Effector memory CD4-positive, alpha-beta T cell (primary cell): ENCODE measurements at regions not wholly inside any gene's neighbourhood (a gene's known extent, or its start where the extent isn't known, plus 50 kb on each side); places are given as distances from the start of the nearest gene placed in this dataset.

Experiments
- DNase-seq, 3 donors: peaks; one replicate each; pipeline ENCODE4 v3.0.0-alpha.2; 2020
- H3K27ac ChIP-seq: 2 replicates; pipeline ENCODE4 v1.7.0; 2013; ENCODE audit warnings: mild to moderate bottlenecking, low read length, moderate library complexity; ENCODE audit not compliant: insufficient read depth, poor library complexity, severe bottlenecking
- H3K27me3 ChIP-seq: replicated peaks from 2 replicates; pipeline ENCODE4 v1.7.0; 2013; ENCODE audit warnings: mild to moderate bottlenecking, low read length; ENCODE audit not compliant: insufficient read depth, control insufficient read depth, poor library complexity, severe bottlenecking
- H3K36me3 ChIP-seq: 2 replicates; pipeline ENCODE4 v1.7.0; 2013; ENCODE audit warnings: mild to moderate bottlenecking, low read length, moderate library complexity; ENCODE audit not compliant: control insufficient read depth, insufficient read depth
- H3K4me1 ChIP-seq: 2 replicates; pipeline ENCODE4 v1.7.0; 2013; ENCODE audit warnings: low read length, mild to moderate bottlenecking; ENCODE audit not compliant: control insufficient read depth, insufficient read depth, poor library complexity, severe bottlenecking
- H3K4me3 ChIP-seq: 2 replicates; pipeline ENCODE4 v1.7.0; 2013; ENCODE audit warnings: low read length, low read depth, mild to moderate bottlenecking; ENCODE audit not compliant: insufficient read depth, poor library complexity, severe bottlenecking
- H3K9me3 ChIP-seq: 2 replicates; pipeline ENCODE4 v1.7.0; 2013; ENCODE audit warnings: mild to moderate bottlenecking, low read length, moderate library complexity; ENCODE audit not compliant: control insufficient read depth

DNA sequence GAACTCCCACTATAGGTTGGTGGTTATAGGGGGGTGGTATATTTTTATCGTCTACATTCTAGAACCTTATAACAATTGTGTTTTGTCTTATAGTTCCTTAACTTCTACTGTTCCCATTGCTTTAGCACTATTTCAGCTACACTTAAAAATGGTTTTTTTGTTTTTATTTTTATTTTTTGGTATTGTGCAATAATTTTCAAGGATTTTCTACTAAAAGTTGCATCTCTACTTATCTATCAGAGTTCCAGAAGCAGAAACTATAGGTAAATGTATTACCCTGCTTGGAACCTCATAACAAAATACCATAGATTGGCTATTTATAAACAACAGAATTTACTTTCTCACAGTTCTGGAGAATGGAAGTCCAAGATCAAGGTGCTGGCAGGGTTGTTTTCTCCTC lies 981.6 kb upstream of the CNTNAP5 start:
- Histone ChIP-seq H3K4me1 (no peaks in the 10 kb centered on the region), H3K27me3 (no peaks in the 10 kb centered on the region), H3K4me3 (no peak overlapping the region), H3K27ac (no peak overlapping the region), H3K9me3 (peaks cover 5% of the 10 kb centered on the region), H3K36me3 (no peaks in the 10 kb centered on the region)
- no peak for DNase-seq

DNA sequence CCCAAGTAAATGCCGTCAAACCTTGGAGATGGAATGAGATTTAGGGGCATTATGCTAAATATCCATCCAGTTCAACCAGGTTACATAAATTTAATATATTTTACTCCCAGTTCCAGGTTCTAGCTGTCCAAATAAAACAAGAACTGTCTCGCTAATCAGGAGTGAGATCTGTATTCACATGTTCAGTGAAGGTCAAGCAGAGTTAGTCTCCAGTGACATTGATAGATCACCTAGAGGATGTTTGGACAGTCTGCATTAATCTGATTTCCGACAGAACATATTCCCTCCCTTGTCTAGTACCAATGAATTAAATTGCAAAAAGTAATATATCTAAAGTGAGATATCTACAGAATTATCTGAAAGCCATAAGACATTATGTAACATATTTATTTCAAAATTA lies 979.4 kb upstream of the CNTNAP5 start:
- Histone ChIP-seq H3K36me3 (no peaks in the 10 kb centered on the region), H3K27me3 (no peaks in the 10 kb centered on the region), H3K27ac (no peak overlapping the region), H3K4me1 (no peaks in the 10 kb centered on the region), H3K9me3 (peaks cover 5% of the 10 kb centered on the region), H3K4me3 (no peak overlapping the region)
- no peak for DNase-seq

- DNase-seq: no peak
- no peaks in the 10 kb centered on the region for H3K36me3 ChIP-seq
- H3K9me3 ChIP-seq: peaks cover 5% of the 10 kb centered on the region
- no peaks in the 10 kb centered on the region for H3K4me1 ChIP-seq
- no peaks in the 10 kb centered on the region for H3K27me3 ChIP-seq
- H3K4me3 ChIP-seq: no peak overlapping the region
- H3K27ac ChIP-seq: no peak overlapping the region
Measured at GRCh38 chr2:123047186-123047585, 977.9 kb upstream of the CNTNAP5 start.

DNA sequence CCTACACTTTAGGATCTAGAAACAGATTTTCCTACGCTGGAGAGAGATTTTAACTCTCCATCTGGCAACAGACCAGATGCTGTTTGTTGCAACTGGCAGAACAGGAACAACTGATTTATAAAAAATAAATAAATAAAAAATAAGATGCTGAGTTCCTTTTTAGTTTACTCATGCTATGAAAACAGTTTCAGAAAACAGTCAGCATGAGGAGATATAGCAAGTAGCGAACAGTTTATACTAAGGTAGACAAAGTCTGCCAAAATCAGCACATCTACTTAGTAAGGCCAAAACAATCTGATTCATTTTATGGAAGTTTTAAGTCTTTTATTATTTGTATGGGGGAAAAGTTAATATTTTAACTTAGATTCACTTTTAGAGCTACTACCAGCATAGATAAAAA lies 974.0 kb upstream of the CNTNAP5 start:
- DNase-seq: no peak
- H3K9me3 ChIP-seq: no peaks in the 10 kb centered on the region
- H3K27ac ChIP-seq: no peak overlapping the region
- no peaks in the 10 kb centered on the region for H3K4me1 ChIP-seq
- no peaks in the 10 kb centered on the region for H3K36me3 ChIP-seq
- H3K27me3 ChIP-seq: no peaks in the 10 kb centered on the region
- H3K4me3 ChIP-seq: no peak overlapping the region

GRCh38 chr2:123061534-123061933 lies 963.6 kb upstream of the CNTNAP5 start:
- Histone ChIP-seq H3K36me3 (no peaks in the 10 kb centered on the region), H3K27me3 (no peaks in the 10 kb centered on the region), H3K27ac (no peak overlapping the region), H3K4me1 (no peaks in the 10 kb centered on the region), H3K4me3 (no peak overlapping the region), H3K9me3 (no peaks in the 10 kb centered on the region)
- DNase-seq: no peak

- Histone ChIP-seq H3K4me1 (no peaks in the 10 kb centered on the region), H3K36me3 (no peaks in the 10 kb centered on the region), H3K9me3 (no peaks in the 10 kb centered on the region), H3K4me3 (no peak overlapping the region), H3K27me3 (no peaks in the 10 kb centered on the region), H3K27ac (no peak overlapping the region)
- DNase-seq: no peak
Measured at GRCh38 chr2:123073371-123073770, 951.7 kb upstream of the CNTNAP5 start.

DNA sequence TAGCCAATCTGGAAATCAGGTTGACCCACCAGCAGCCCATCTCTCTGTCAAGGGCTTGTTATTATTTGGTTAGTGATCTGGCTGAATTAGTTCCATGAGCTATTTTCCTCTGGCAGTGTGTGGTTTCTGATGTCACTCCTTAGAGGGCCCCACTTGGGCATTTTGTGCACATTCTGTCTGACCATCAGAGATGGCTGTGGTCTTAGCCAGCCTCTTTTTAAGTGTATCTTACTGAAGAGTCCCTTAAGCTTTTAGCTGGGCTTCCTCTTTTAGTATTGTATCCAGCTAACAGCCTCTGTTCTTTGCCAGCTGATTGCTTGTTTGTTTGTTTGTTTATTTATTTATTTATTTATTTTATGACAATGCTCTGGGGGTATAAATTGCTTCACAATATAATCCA lies 951.1 kb upstream of the CNTNAP5 start:
- H3K27me3 ChIP-seq: no peaks in the 10 kb centered on the region
- H3K36me3 ChIP-seq: no peaks in the 10 kb centered on the region
- no peak for DNase-seq
- no peak overlapping the region for H3K4me3 ChIP-seq
- no peaks in the 10 kb centered on the region for H3K9me3 ChIP-seq
- no peaks in the 10 kb centered on the region for H3K4me1 ChIP-seq
- no peak overlapping the region for H3K27ac ChIP-seq

DNA sequence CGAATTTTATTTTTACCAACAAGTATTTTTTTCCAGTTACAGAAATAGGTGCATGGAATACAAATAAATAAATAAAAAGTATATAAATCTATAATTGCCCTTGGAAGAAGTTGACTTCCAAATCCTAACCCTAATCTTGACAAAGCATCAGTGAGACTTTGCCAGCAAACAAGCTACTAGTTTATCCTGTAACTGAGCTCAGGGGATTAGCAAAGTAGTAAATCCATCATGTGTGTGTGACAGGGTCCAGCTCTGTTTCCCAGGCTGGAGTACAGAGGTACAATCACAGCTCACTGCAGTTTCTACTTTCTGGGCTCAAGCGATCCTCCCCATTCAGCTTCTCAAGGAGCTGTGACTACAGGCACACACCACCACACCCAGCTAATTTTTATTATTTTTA lies 948.0 kb upstream of the CNTNAP5 start:
- no peaks in the 10 kb centered on the region for H3K4me1 ChIP-seq
- H3K27ac ChIP-seq: no peak overlapping the region
- H3K9me3 ChIP-seq: no peaks in the 10 kb centered on the region
- H3K27me3 ChIP-seq: no peaks in the 10 kb centered on the region
- no peaks in the 10 kb centered on the region for H3K36me3 ChIP-seq
- DNase-seq: no peak
- no peak overlapping the region for H3K4me3 ChIP-seq

DNA sequence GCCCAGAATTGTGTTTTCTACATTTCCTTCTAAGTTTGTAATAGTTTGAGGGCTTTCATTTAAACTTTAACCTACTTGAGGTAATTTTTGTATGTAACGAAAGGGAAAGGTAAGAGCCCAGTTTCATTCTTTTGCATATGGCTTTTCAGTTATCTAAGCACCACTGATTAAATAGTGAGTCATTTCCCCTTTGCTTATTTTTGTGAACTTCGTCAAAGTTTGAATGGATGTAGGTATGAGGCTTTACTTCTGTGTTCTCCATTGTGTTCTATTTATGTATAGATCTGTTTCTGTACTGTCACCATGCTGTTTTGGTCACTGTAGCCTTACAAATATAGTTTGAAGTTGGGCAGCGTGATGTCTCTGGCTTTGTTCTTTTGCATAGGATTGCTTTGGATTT lies 944.8 kb upstream of the CNTNAP5 start:
- DNase-seq: no peak
- Histone ChIP-seq H3K27ac (no peak overlapping the region), H3K4me3 (no peak overlapping the region), H3K9me3 (no peaks in the 10 kb centered on the region), H3K4me1 (no peaks in the 10 kb centered on the region), H3K36me3 (no peaks in the 10 kb centered on the region), H3K27me3 (no peaks in the 10 kb centered on the region)

- Histone ChIP-seq H3K27ac (no peak overlapping the region), H3K4me1 (no peaks in the 10 kb centered on the region), H3K36me3 (no peaks in the 10 kb centered on the region), H3K4me3 (no peak overlapping the region), H3K27me3 (no peaks in the 10 kb centered on the region), H3K9me3 (no peaks in the 10 kb centered on the region)
- no peak for DNase-seq
Measured at GRCh38 chr2:123085484-123085883, 939.6 kb upstream of the CNTNAP5 start.
